T-cell (primary cell): ENCODE measurements at regions not wholly inside any gene's neighbourhood (a gene's known extent, or its start where the extent isn't known, plus 50 kb on each side); places are given as distances from the start of the nearest gene placed in this dataset.
"Not testable (repeated sequence)": the region's sequence is repeated elsewhere in the genome, so short reads cannot be mapped to it uniquely, and the experiment has no call there.

Experiments used
- ATAC-seq, 4 experiments: fragments of 200-7000 bp in 3 of 4; fragments of 150-1000 bp in 1 of 4; cut with Tn5 transposase; replicated peaks in 1 of 4; 1 replicate in 3 of 4; 2 replicates in 1 of 4; pipeline ENCODE4 v1.10.0; 2021; ENCODE audit warnings: moderate library complexity in 3 of 4, mild to moderate bottlenecking in 2 of 4, moderate number of reproducible peaks in 1 of 4
- CTCF ChIA-PET, 2 donors: fragments of 300-600 bp; sonication (Branson Sonifier 250); formaldehyde crosslinking; loops; one replicate each; lab custom pipeline; 2022; ENCODE audit warnings: antibody characterized with exemption in 2 of 2; lab: Charles Lee
- POLR2A ChIA-PET, 2 donors: fragments of 300-600 bp; sonication (Branson Sonifier 250); formaldehyde crosslinking; loops; one replicate each; lab custom pipeline; 2022; ENCODE audit warnings: antibody characterized with exemption in 2 of 2; lab: Charles Lee
- DNase-seq, 35 experiments: peaks; one replicate each; pipeline versions ENCODE4 v3.0.0 to v3.0.0-alpha.2; 2013 to 2023
- H3K27ac ChIP-seq: one replicate; pipeline ENCODE4 v1.5.1; 2013; ENCODE audit warnings: low read length
- H3K27me3 ChIP-seq, 2 experiments: replicated peaks in 1 of 2; 1 replicate in 1 of 2; 2 replicates in 1 of 2; pipeline versions ENCODE4 v1.6.1 to v1.7.0; 2013; ENCODE audit warnings: low read length in 1 of 2, mixed read lengths in 1 of 2; ENCODE audit not compliant: control insufficient read depth in 2 of 2, insufficient read depth in 2 of 2; ENCODE audit errors: extremely low read depth in 1 of 2
- H3K36me3 ChIP-seq, 2 donors: 1 replicate in 1 of 2; 2 replicates in 1 of 2; pipeline versions ENCODE4 v1.6.1 to v1.7.0; 2013; ENCODE audit warnings: low read length in 1 of 2; ENCODE audit not compliant: control insufficient read depth in 2 of 2, insufficient read depth in 1 of 2; ENCODE audit errors: extremely low read depth in 1 of 2
- H3K4me1 ChIP-seq, 2 experiments: 1 replicate in 1 of 2; 2 replicates in 1 of 2; pipeline versions ENCODE4 v1.6.1 to v1.7.0; 2013; ENCODE audit warnings: low read length in 2 of 2, mixed read lengths in 1 of 2; ENCODE audit not compliant: insufficient read depth in 2 of 2, control insufficient read depth in 1 of 2; ENCODE audit errors: extremely low read depth in 1 of 2
- H3K4me3 ChIP-seq, 2 donors: 1 replicate in 1 of 2; 2 replicates in 1 of 2; pipeline versions ENCODE4 v1.5.1 to v1.7.0; 2013; ENCODE audit warnings: mild to moderate bottlenecking in 2 of 2, low read length in 1 of 2, moderate library complexity in 1 of 2; ENCODE audit not compliant: control insufficient read depth in 1 of 2; ENCODE audit errors: extremely low read depth in 1 of 2
- H3K9me3 ChIP-seq: 2 replicates; pipeline ENCODE4 v1.7.0; 2013
- H3K27ac Mint-ChIP-seq, 2 donors: one replicate each; pipeline ENCODE4 v1.8.0; 2020 to 2021; ENCODE audit warnings: mild to moderate bottlenecking in 2 of 2, mixed read lengths in 2 of 2
- H3K27me3 Mint-ChIP-seq, 2 donors: one replicate each; pipeline ENCODE4 v1.8.0; 2021 to 2022; ENCODE audit warnings: mixed read lengths in 2 of 2
- H3K36me3 Mint-ChIP-seq: one replicate; pipeline ENCODE4 v1.8.0; 2021; ENCODE audit warnings: mixed read lengths
- H3K4me1 Mint-ChIP-seq, 3 donors: one replicate each; pipeline ENCODE4 v1.8.0; 2020 to 2022; ENCODE audit warnings: mixed read lengths in 3 of 3, mild to moderate bottlenecking in 1 of 3
- H3K4me3 Mint-ChIP-seq, 3 donors: one replicate each; pipeline ENCODE4 v1.8.0; 2020 to 2022; ENCODE audit warnings: mild to moderate bottlenecking in 3 of 3, mixed read lengths in 3 of 3, moderate library complexity in 3 of 3
- H3K9me3 Mint-ChIP-seq, 3 donors: one replicate each; pipeline ENCODE4 v1.8.0; 2020 to 2022; ENCODE audit warnings: mixed read lengths in 3 of 3
- WGBS: methylation state at CpG from one replicate; pipeline ENCODE4 v1.1.5; 2013; ENCODE audit warnings: missing lambda C conversion rate; ENCODE audit not compliant: insufficient coverage; 5-methylcytosine and 5-hydroxymethylcytosine counted together

- no peak for ATAC-seq
- no peaks in the 10 kb centered on the region for H3K9me3 ChIP-seq
- Mint-ChIP-seq H3K27ac (no peak overlapping the region), H3K27me3 (no peaks in the 10 kb centered on the region), H3K36me3 (no peaks in the 10 kb centered on the region), H3K9me3 (no peaks in the 10 kb centered on the region), H3K4me1 (no peaks in the 10 kb centered on the region), H3K4me3 (no peak overlapping the region)
- WGBS: 60% methylated on average over 1 of the region's 1 CpG
- no peak overlapping the region for H3K4me3 ChIP-seq
- DNase-seq: no peak
- H3K27ac ChIP-seq: no peak overlapping the region
- H3K36me3 ChIP-seq: no peaks in the 10 kb centered on the region
- ChIA-PET POLR2A (no interaction called here), CTCF (interaction anchor here in 1 of 2 donors (0.6 kb wide), 1 partner anchor 1039 kb away, joined by 3 read pairs; no protein-coding TSS in a partner anchor)
- no peaks in the 10 kb centered on the region for H3K4me1 ChIP-seq
- H3K27me3 ChIP-seq: no peaks in the 10 kb centered on the region
Observed at GRCh38 chrX:75625232-75625631, 102.4 kb upstream of the ZDHHC15 start.

- H3K9me3 Mint-ChIP-seq: no peaks in the 10 kb centered on the region
- H3K27ac ChIP-seq: no peak overlapping the region
- no peak overlapping the region for H3K27ac Mint-ChIP-seq
- CTCF ChIA-PET: no interaction called here
- no peaks in the 10 kb centered on the region for H3K36me3 Mint-ChIP-seq
- H3K4me3 ChIP-seq: no peak overlapping the region
- POLR2A ChIA-PET: no interaction called here
- no CpG with 5 or more reads among the region's 1 CpG for WGBS
- H3K36me3 ChIP-seq: no peaks in the 10 kb centered on the region
- H3K27me3 ChIP-seq: no peaks in the 10 kb centered on the region
- H3K4me3 Mint-ChIP-seq: no peak overlapping the region
- ATAC-seq (no peak), DNase-seq (peak in 1 of 35 experiments; percentile 0)
- H3K4me1 ChIP-seq: no peaks in the 10 kb centered on the region
- no peaks in the 10 kb centered on the region for H3K9me3 ChIP-seq
- peaks cover 0 to 6% of the 10 kb centered on the region in 2 donors for H3K27me3 Mint-ChIP-seq
- no peaks in the 10 kb centered on the region for H3K4me1 Mint-ChIP-seq
Observed at GRCh38 chrX:75623535-75623934, 100.7 kb upstream of the ZDHHC15 start.

- CTCF ChIA-PET: no interaction called here
- H3K36me3 Mint-ChIP-seq: peaks cover 7% of the 10 kb centered on the region
Observed at GRCh38 chrX:75609406-75609805, 86.6 kb upstream of the ZDHHC15 start.

GRCh38 chrX:75603833-75604232 is 81.0 kb upstream of the ZDHHC15 start:
- H3K4me1 ChIP-seq: no peaks in the 10 kb centered on the region
- Mint-ChIP-seq H3K27me3 (peaks cover 0 to 8% of the 10 kb centered on the region in 2 donors), H3K27ac (no peak overlapping the region), H3K4me1 (no peaks in the 10 kb centered on the region), H3K9me3 (no peaks in the 10 kb centered on the region), H3K4me3 (no peak overlapping the region), H3K36me3 (no peaks in the 10 kb centered on the region)
- H3K27me3 ChIP-seq: no peaks in the 10 kb centered on the region
- H3K36me3 ChIP-seq: no peaks in the 10 kb centered on the region
- no peak overlapping the region for H3K4me3 ChIP-seq
- ATAC-seq (no peak), DNase-seq (peak in 1 of 35 experiments; percentile 42)
- POLR2A ChIA-PET: no interaction called here
- no peaks in the 10 kb centered on the region for H3K9me3 ChIP-seq
- no peak overlapping the region for H3K27ac ChIP-seq
- CTCF ChIA-PET: no interaction called here

More at GRCh38 chrX:75609406-75609805, 86.6 kb upstream of the ZDHHC15 start:
- Mint-ChIP-seq H3K27ac (no peak overlapping the region), H3K27me3 (peaks cover 1 to 13% of the 10 kb centered on the region in 2 donors), H3K4me3 (no peak overlapping the region), H3K4me1 (no peaks in the 10 kb centered on the region), H3K9me3 (peaks cover 0 to 3% (median 0%) of the 10 kb centered on the region in 3 donors)
- H3K4me3 ChIP-seq: no peak overlapping the region
- ATAC-seq: no peak
- no peak overlapping the region for H3K27ac ChIP-seq
- no peaks in the 10 kb centered on the region for H3K27me3 ChIP-seq
- H3K4me1 ChIP-seq: no peaks in the 10 kb centered on the region
- POLR2A ChIA-PET: no interaction called here
- WGBS: 57% methylated on average over 3 of the region's 5 CpGs
- no peak for DNase-seq
- no peaks in the 10 kb centered on the region for H3K9me3 ChIP-seq
- no peaks in the 10 kb centered on the region for H3K36me3 ChIP-seq

GRCh38 chrX:75602022-75602421 is 79.2 kb upstream of the ZDHHC15 start:
- H3K36me3 ChIP-seq, H3K27ac Mint-ChIP-seq, DNase-seq, H3K27ac ChIP-seq, H3K4me1 Mint-ChIP-seq, ATAC-seq, POLR2A ChIA-PET, H3K9me3 Mint-ChIP-seq, H3K4me1 ChIP-seq, H3K27me3 ChIP-seq, H3K36me3 Mint-ChIP-seq, H3K27me3 Mint-ChIP-seq, H3K9me3 ChIP-seq, H3K4me3 ChIP-seq, CTCF ChIA-PET, H3K4me3 Mint-ChIP-seq: not testable (repeated sequence)
- 87% methylated on average over 3 of the region's 12 CpGs for WGBS

- H3K9me3 Mint-ChIP-seq: peaks cover 0 to 4% (median 0%) of the 10 kb centered on the region in 3 donors
- H3K27ac Mint-ChIP-seq: no peak overlapping the region
- no peaks in the 10 kb centered on the region for H3K27me3 ChIP-seq
- H3K36me3 ChIP-seq: no peaks in the 10 kb centered on the region
- no peaks in the 10 kb centered on the region for H3K9me3 ChIP-seq
- H3K4me1 Mint-ChIP-seq: no peaks in the 10 kb centered on the region
- DNase-seq (no peak), ATAC-seq (no peak)
- CTCF ChIA-PET: no interaction called here
- H3K27me3 Mint-ChIP-seq: peaks cover 0 to 9% of the 10 kb centered on the region in 2 donors
- no peak overlapping the region for H3K4me3 ChIP-seq
- no peak overlapping the region for H3K27ac ChIP-seq
- no CpG with 5 or more reads among the region's 2 CpGs for WGBS
- no peaks in the 10 kb centered on the region for H3K4me1 ChIP-seq
- POLR2A ChIA-PET: no interaction called here
- no peaks in the 10 kb centered on the region for H3K36me3 Mint-ChIP-seq
- no peak overlapping the region for H3K4me3 Mint-ChIP-seq
Observed at GRCh38 chrX:75596178-75596577, 73.3 kb upstream of the ZDHHC15 start.

GRCh38 chrX:75593186-75593585 is 70.3 kb upstream of the ZDHHC15 start:
- H3K27ac ChIP-seq, H3K27ac Mint-ChIP-seq, DNase-seq, H3K4me3 ChIP-seq, H3K9me3 ChIP-seq, H3K36me3 Mint-ChIP-seq, H3K9me3 Mint-ChIP-seq, H3K27me3 ChIP-seq, POLR2A ChIA-PET, H3K4me1 ChIP-seq, ATAC-seq, H3K4me3 Mint-ChIP-seq, CTCF ChIA-PET, H3K36me3 ChIP-seq, H3K4me1 Mint-ChIP-seq, H3K27me3 Mint-ChIP-seq: not testable (repeated sequence)
- 82% methylated on average over 2 of the region's 7 CpGs for WGBS
